ENCODE measurements at regions not wholly inside any gene's neighbourhood (a gene's known extent, or its start where the extent isn't known, plus 50 kb on each side); places are given as distances from the start of the nearest gene placed in this dataset.
"Not testable (repeated sequence)": the region's sequence is repeated elsewhere in the genome, so short reads cannot be mapped to it uniquely, and the experiment has no call there.

DNA sequence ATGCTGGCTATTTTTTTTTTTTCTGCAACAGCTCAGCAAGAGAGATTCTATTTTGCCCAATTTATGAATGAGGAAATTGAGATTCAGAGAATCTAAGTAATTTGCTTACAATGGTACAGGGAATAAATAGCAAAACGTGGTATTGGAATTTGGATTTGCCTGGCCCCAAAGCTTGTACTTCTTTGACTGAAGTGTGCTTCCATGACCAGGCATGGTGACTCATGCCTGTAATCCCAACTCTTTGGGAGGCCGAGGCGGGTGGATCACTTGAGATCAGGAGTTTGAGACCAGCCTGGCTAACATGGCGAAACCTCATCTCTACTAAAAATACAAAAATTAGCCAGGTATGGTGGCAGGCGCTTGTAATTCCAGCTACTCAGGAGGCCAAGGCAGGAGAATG lies 591.1 kb downstream of the CSNK1G3 start:
- TF ChIP-seq, protein P1, sequence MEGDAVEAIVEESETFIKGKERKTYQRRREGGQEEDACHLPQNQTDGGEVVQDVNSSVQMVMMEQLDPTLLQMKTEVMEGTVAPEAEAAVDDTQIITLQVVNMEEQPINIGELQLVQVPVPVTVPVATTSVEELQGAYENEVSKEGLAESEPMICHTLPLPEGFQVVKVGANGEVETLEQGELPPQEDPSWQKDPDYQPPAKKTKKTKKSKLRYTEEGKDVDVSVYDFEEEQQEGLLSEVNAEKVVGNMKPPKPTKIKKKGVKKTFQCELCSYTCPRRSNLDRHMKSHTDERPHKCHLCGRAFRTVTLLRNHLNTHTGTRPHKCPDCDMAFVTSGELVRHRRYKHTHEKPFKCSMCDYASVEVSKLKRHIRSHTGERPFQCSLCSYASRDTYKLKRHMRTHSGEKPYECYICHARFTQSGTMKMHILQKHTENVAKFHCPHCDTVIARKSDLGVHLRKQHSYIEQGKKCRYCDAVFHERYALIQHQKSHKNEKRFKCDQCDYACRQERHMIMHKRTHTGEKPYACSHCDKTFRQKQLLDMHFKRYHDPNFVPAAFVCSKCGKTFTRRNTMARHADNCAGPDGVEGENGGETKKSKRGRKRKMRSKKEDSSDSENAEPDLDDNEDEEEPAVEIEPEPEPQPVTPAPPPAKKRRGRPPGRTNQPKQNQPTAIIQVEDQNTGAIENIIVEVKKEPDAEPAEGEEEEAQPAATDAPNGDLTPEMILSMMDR (conservative IDR thresholded peaks at IDR 0.05), result not testable (repeated sequence)
- TF ChIP-seq ZFX (IDR thresholded peaks at IDR 0.05), result not testable (repeated sequence)
